Activated CD4-positive, alpha-beta T cell treated with anti-CD3 and anti-CD28 coated beads for 24 hours (primary cell): ENCODE measurements at regions not wholly inside any gene's neighbourhood (a gene's known extent, or its start where the extent isn't known, plus 50 kb on each side); places are given as distances from the start of the nearest gene placed in this dataset.
A peak's percentile ranks its signal among the peaks of the same experiment; 100 is the strongest.
"Not testable (repeated sequence)": the region's sequence is repeated elsewhere in the genome, so short reads cannot be mapped to it uniquely, and the experiment has no call there.

Experiments
- DNase-seq, 2 donors: peaks; one replicate each; pipeline ENCODE4 v3.0.0-alpha.2; 2020; ENCODE audit warnings: low read depth in 2 of 2

GRCh38 chr13:95388420-95389079 lies 87.3 kb upstream of the ABCC4 start:
- DNase-seq, result no peak

GRCh38 chr13:95391362-95391761 lies 90.1 kb upstream of the ABCC4 start:
- no peak for DNase-seq

GRCh38 chr13:95391785-95392184 lies 90.5 kb upstream of the ABCC4 start:
- no peak for DNase-seq

- no peak for DNase-seq
These were observed 91.3 kb upstream of the ABCC4 start for GRCh38 chr13:95392597-95392996.

- DNase-seq, result no peak
These were observed 102.3 kb upstream of the ABCC4 start for GRCh38 chr13:95403349-95404140.

DNA sequence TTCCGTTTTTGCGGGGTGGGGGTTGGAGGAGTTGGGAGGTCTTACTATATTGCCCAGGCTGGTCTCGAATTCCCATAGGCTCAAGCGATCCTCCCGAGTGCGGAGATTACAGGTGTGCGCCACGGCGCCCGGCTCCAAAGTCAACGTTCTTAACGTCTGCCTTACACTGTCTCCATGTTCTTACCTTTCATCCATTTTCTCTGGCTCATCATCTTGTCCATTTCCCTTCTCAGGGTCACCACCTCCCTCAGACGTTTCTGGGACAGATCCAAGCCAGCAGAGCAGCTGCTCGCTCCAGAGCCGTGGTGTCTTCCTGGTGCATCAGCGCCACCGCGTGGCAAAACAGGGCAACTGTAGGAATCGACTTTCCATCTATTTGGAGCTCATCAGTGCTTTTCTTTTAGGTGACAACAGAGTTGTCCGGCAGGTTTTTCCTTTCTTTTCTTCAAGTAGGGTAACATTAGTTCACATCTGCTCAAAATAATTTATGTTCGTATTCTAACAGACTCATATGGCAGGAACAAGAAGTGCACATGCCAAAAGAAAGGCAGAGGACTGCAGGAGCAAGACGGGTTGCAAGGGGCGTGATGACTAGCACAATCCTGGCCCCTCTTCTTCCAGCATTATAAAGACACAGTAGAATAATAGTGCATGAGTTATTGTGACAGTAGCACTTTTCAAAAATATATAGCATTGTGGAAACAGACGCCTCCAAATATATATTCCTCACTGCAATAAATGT lies 103.1 kb upstream of the ABCC4 start:
- DNase-seq, result peak; percentile 43 to 65

- DNase-seq, result no peak
These were observed 104.9 kb upstream of the ABCC4 start for GRCh38 chr13:95406176-95406575.

- DNase-seq, result no peak
These were observed 110.3 kb upstream of the ABCC4 start for GRCh38 chr13:95411428-95412040.

- DNase-seq, result no peak
These were observed 117.7 kb upstream of the ABCC4 start for GRCh38 chr13:95418946-95419345.

DNA sequence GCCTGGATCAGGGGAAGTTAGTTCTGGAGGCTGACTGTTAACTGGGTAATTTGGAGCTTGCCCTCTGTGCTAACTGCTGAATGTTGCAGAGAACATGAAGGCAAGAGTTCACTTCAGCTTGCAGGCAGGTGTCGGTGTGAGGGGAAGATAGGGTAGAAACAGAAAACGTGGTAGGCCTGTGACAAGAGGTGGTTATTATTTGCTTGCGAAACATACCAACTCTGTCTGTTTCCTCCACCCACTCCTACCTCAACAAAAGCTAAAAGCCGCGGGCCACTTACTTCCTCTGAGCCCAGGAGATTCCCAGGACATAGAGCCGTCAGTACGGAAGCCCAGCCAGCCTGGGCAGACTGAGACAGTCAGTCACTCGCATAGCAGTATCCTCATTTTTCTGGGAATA lies 119.2 kb upstream of the ABCC4 start:
- no peak for DNase-seq

GRCh38 chr13:95426631-95427030 lies 125.4 kb upstream of the ABCC4 start:
- DNase-seq, result no peak

DNA sequence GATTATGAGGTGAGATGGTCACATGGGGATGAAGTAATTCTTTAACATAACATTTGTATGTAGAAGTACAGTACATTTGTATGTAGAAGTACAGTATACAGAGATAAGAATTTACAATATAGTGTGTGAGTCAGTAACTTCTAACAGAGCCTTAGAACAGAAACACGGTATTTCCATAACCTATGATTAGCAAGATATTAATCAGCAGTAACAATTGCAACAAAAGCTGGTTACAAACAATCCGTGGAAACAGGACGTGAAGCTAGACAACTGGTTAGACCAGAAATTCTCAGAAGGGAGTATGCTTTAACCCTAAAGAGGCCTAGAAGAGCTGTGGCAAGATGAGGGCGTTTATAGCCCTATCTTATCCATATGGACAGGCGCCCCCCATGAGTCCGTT lies 122.0 kb upstream of the CLDN10 start:
- not testable (repeated sequence) for DNase-seq

GRCh38 chr13:95432141-95432540 lies 120.4 kb upstream of the CLDN10 start:
- DNase-seq, result no peak

- no peak for DNase-seq
These were observed 119.0 kb upstream of the CLDN10 start for GRCh38 chr13:95433537-95433936.

DNA sequence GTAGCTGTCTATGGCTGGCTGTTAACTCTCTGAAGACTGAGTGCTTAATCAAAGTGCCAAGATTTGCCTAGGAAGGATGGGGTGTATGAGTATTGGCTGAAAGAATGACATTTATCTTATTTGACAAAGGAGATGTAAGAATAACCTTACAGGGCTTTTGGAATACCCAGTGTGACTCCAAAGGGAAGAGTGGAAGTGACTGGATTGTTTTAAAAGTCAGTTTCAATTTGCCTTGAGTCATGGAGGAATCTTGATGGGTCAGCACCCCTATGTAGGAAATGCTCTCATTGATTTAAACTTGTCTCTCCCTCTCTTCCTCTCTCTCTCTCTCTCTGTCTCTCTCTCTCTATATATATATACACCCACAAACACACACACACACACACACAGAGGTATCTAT lies 118.4 kb upstream of the CLDN10 start:
- DNase-seq, result no peak

DNA sequence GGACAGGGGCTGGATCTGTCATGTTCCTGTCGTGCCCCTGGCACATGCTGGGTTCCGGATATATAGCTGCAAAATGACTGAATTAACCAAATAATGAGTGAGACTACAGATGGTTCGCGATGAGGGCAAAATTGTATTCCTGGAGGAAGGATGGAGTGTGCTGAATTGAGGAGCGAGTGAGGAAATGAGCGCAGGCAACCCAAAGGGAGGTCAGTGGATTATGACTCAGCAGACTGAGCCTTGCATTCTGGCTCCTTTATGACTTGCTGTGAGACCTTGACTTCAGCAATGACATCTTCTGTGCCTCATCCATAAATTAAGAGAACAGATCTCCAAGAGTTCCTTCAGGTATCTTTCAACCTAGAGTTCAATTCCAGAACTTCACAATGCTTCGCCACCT lies 115.0 kb upstream of the CLDN10 start:
- no peak for DNase-seq

GRCh38 chr13:95438297-95438696 lies 114.2 kb upstream of the CLDN10 start:
- no peak for DNase-seq

DNA sequence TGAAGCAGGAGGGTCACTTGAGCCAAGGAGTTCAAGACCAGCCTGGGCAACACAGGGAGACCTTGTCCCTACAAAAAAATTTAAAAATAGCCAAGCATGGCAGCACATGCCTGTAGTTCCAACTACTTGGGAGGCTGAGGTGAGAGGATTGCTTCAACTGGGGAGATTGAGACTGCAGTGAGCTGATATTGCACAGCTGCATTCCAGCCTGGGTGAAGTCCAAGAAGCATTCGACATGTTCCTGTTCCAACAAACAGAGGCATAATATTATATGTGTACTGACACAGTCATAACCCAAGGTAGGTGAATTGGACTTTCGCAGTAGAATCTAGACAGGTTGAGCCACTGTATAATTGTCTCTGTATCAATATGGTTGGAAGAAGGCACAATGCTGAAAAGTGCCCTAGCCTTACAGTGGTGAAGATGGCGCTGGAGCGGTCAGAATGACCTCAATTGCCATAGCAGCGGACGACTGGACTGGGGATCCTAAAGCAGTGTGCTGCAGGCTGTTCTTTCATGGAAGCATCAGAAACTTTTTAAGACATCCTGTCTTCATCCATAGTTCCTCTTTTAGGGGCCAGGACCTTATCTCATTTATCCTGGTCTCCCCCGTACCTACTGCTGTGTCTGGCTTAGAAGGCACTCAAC lies 112.0 kb upstream of the CLDN10 start:
- DNase-seq, result no peak

- no peak for DNase-seq
These were observed 111.2 kb upstream of the CLDN10 start for GRCh38 chr13:95441326-95441725.

- no peak for DNase-seq
These were observed 108.4 kb upstream of the CLDN10 start for GRCh38 chr13:95444006-95444730.

- DNase-seq, result no peak
These were observed 107.4 kb upstream of the CLDN10 start for GRCh38 chr13:95445131-95445530.
